GM12878 (cell line): ENCODE measurements at regions not wholly inside any gene's neighbourhood (a gene's known extent, or its start where the extent isn't known, plus 50 kb on each side); places are given as distances from the start of the nearest gene placed in this dataset.

Source experiments
- ATF3 ChIP-seq: IDR thresholded peaks from 2 replicates; pipeline ENCODE4 v1.6.1; 2011; ENCODE audit warnings: low read depth, mild to moderate bottlenecking, low read length, moderate library complexity, borderline replicate concordance; ENCODE audit errors: extremely low read depth
- BACH1 ChIP-seq: fragments of 450-650 bp; IDR thresholded peaks from 2 replicates; pipeline ENCODE4 v1.6.1; 2017; ENCODE audit warnings: mild to moderate bottlenecking, borderline replicate concordance
- BRCA1 ChIP-seq: IDR thresholded peaks from 2 replicates; pipeline ENCODE4 v1.6.1; 2011; ENCODE audit warnings: low read depth, low read length, improper control_type of control experiment
- CBX3 ChIP-seq: fragments of 200-600 bp; sonication (generic); IDR thresholded peaks from 2 replicates; pipeline ENCODE4 v1.6.1; 2016; ENCODE audit warnings: low read depth, borderline replicate concordance
- E4F1 ChIP-seq: fragments of 450-650 bp; IDR thresholded peaks from 2 replicates; pipeline ENCODE4 v1.6.1; 2018; ENCODE audit warnings: borderline replicate concordance, mild to moderate bottlenecking; ENCODE audit not compliant: partially characterized antibody
- ETV6 ChIP-seq, 2 experiments: fragments of 450-650 bp in 1 of 2; IDR thresholded peaks in 1 of 2; conservative IDR thresholded peaks in 1 of 2; 2 replicates each; pipeline ENCODE4 v1.6.1; 2014; ENCODE audit warnings: antibody characterized with exemption in 1 of 2, borderline replicate concordance in 1 of 2, low read depth in 1 of 2, mild to moderate bottlenecking in 1 of 2, moderate library complexity in 1 of 2
- GATAD2B ChIP-seq: fragments of 450-650 bp; conservative IDR thresholded peaks from 2 replicates; pipeline ENCODE4 v1.6.1; 2017; ENCODE audit warnings: low read depth, mild to moderate bottlenecking, moderate library complexity
- HDGF ChIP-seq: fragments of 450-650 bp; IDR thresholded peaks from 2 replicates; pipeline ENCODE4 v1.6.1; 2016; ENCODE audit warnings: antibody characterized with exemption
- IKZF1 ChIP-seq: fragments of 450-650 bp; conservative IDR thresholded peaks from 2 replicates; pipeline ENCODE4 v1.6.1; 2017; ENCODE audit warnings: antibody characterized with exemption, mild to moderate bottlenecking
- IKZF2 ChIP-seq, 2 experiments: fragments of 450-650 bp; IDR thresholded peaks; 2 replicates each; pipeline ENCODE4 v1.6.1; 2017; ENCODE audit warnings: mild to moderate bottlenecking in 2 of 2, moderate library complexity in 2 of 2
- KAT2A ChIP-seq: conservative IDR thresholded peaks from 2 replicates; pipeline ENCODE4 v1.6.1; 2011; ENCODE audit warnings: low read depth, low read length; ENCODE audit not compliant: control insufficient read depth
- KDM1A ChIP-seq: fragments of 200-600 bp; sonication (generic); IDR thresholded peaks from 2 replicates; pipeline ENCODE4 v1.6.1; 2016; ENCODE audit warnings: borderline replicate concordance
- KLF5 ChIP-seq: fragments of 450-650 bp; IDR thresholded peaks from 2 replicates; pipeline ENCODE4 v1.6.1; 2014; ENCODE audit warnings: mild to moderate bottlenecking; ENCODE audit not compliant: partially characterized antibody
- MEF2A ChIP-seq: IDR thresholded peaks from 2 replicates; pipeline ENCODE4 v1.6.1; 2011; ENCODE audit warnings: low read depth, mild to moderate bottlenecking, low read length, moderate library complexity; ENCODE audit not compliant: insufficient read depth
- NKRF ChIP-seq: fragments of 450-650 bp; conservative IDR thresholded peaks from 2 replicates; pipeline ENCODE4 v1.6.1; 2017; ENCODE audit warnings: mild to moderate bottlenecking, moderate library complexity
- NR2F1 ChIP-seq: fragments of 450-650 bp; conservative IDR thresholded peaks from 2 replicates; pipeline ENCODE4 v1.6.1; 2017; ENCODE audit warnings: mild to moderate bottlenecking
- POLR2A ChIP-seq: IDR thresholded peaks from 2 replicates; pipeline ENCODE4 v1.6.1; 2011; ENCODE audit warnings: low read depth, mild to moderate bottlenecking, low read length
- POLR2AphosphoS5 ChIP-seq: IDR thresholded peaks from 2 replicates; pipeline ENCODE4 v1.6.1; 2011; ENCODE audit warnings: mild to moderate bottlenecking, low read length, inconsistent platforms
- RBBP5 ChIP-seq: fragments of 200-600 bp; sonication (generic); conservative IDR thresholded peaks from 2 replicates; pipeline ENCODE4 v1.6.1; 2016
- RUNX3 ChIP-seq: IDR thresholded peaks from 2 replicates; pipeline ENCODE4 v1.6.1; 2012; ENCODE audit warnings: low read length, inconsistent platforms
- SMARCA5 ChIP-seq: fragments of 450-650 bp; IDR thresholded peaks from 2 replicates; pipeline ENCODE4 v1.6.1; 2017; ENCODE audit warnings: mild to moderate bottlenecking
- SMC3 ChIP-seq: IDR thresholded peaks from 2 replicates; pipeline ENCODE4 v1.6.1; 2011; ENCODE audit warnings: low read length, improper control_type of control experiment, borderline replicate concordance
- TCF7 ChIP-seq: IDR thresholded peaks from 2 replicates; pipeline ENCODE4 v1.6.1; 2014; ENCODE audit warnings: antibody characterized with exemption, borderline replicate concordance
- USF2 ChIP-seq: IDR thresholded peaks from 2 replicates; pipeline ENCODE4 v1.6.1; 2011; ENCODE audit warnings: low read depth, low read length, improper control_type of control experiment, borderline replicate concordance
- ZNF622 ChIP-seq: fragments of 450-650 bp; IDR thresholded peaks from 2 replicates; pipeline ENCODE4 v1.6.1; 2017; ENCODE audit warnings: mild to moderate bottlenecking, inconsistent platforms
- ZSCAN29 ChIP-seq: fragments of 450-650 bp; IDR thresholded peaks from 2 replicates; pipeline ENCODE4 v1.6.1; 2017; ENCODE audit warnings: mild to moderate bottlenecking, moderate library complexity

GRCh38 chr5:87122151-87122977 lies 145.3 kb upstream of the RASA1 start (continued):
- TF ChIP-seq BACH1 (no peak), SMC3 (no peak), SMARCA5 (no peak), GATAD2B (no peak), POLR2AphosphoS5 (no peak), POLR2A (no peak), NR2F1 (peak; percentile 80), KLF5 (no peak), ZSCAN29 (no peak), BRCA1 (no peak), KDM1A (no peak), TCF7 (no peak), USF2 (no peak), KAT2A (no peak), ETV6 (conservative IDR thresholded peaks at IDR 0.05 in 1 of 2, IDR thresholded peaks at IDR 0.05 in 1 of 2; ENCODE audit: borderline replicate concordance in 1 of 2, low read depth in 1 of 2) (no peak), IKZF1 (no peak), HDGF (peak; percentile 73; the same call in 1 of the 2 replicates), E4F1 (no peak), ATF3 (no peak), MEF2A (no peak), RBBP5 (no peak), CBX3 (no peak), NKRF (no peak), ZNF622 (no peak), RUNX3 (peak; percentile 65), IKZF2 (IDR thresholded peaks at IDR 0.05) (peak in 1 of 2 experiments; percentile 10; a peak in 2 of 4 replicates)
